ENCODE measurements at regions not wholly inside any gene's neighbourhood (a gene's known extent, or its start where the extent isn't known, plus 50 kb on each side); places are given as distances from the start of the nearest gene placed in this dataset.

- TF ChIP-seq ZC3H10 (CRISPR knock-in tag; IDR thresholded peaks at IDR 0.05) (no peak), ZFP30 (CRISPR knock-in tag; IDR thresholded peaks at IDR 0.05) (no peak), ZNF8 (CRISPR knock-in tag; IDR thresholded peaks at IDR 0.05) (no peak), PPARA (CRISPR knock-in tag; IDR thresholded peaks at IDR 0.05; ENCODE audit: borderline replicate concordance) (no peak), CSDC2 (CRISPR knock-in tag; IDR thresholded peaks at IDR 0.05) (no peak), GLIS3 (CRISPR knock-in tag; IDR thresholded peaks at IDR 0.05) (no peak), ZNF565 (CRISPR knock-in tag; conservative IDR thresholded peaks at IDR 0.05; ENCODE audit: low read depth) (no peak), RARB (CRISPR knock-in tag; IDR thresholded peaks at IDR 0.05) (no peak)
These were observed 678.5 kb upstream of the NUDT12 start for GRCh38 chr5:104241046-104241445.
